ENCODE measurements at regions not wholly inside any gene's neighbourhood (a gene's known extent, or its start where the extent isn't known, plus 50 kb on each side); places are given as distances from the start of the nearest gene placed in this dataset.
A peak's percentile ranks its signal among the peaks of the same experiment; 100 is the strongest.
"Not testable (repeated sequence)": the region's sequence is repeated elsewhere in the genome, so short reads cannot be mapped to it uniquely, and the experiment has no call there.

GRCh38 chr9:108762348-108763055 lies 93.3 kb downstream of the ACTL7B start:
- no peak for DNase-seq

- no peak for DNase-seq
Measured at GRCh38 chr9:108761655-108762347, 94.0 kb downstream of the ACTL7B start.

- no peak for DNase-seq
Measured at GRCh38 chr9:108760841-108761240, 94.9 kb downstream of the ACTL7B start.

- DNase-seq, result no peak
Measured at GRCh38 chr9:108759835-108760234, 96.0 kb downstream of the ACTL7B start.

- DNase-seq, result no peak
Measured at GRCh38 chr9:108759399-108759798, 96.4 kb downstream of the ACTL7B start.

- peak; percentile 5 for DNase-seq
Measured at GRCh38 chr9:108756746-108757490, 98.9 kb downstream of the ACTL7B start.

- DNase-seq, result no peak
Measured at GRCh38 chr9:108755979-108756378, 99.8 kb downstream of the ACTL7B start.

- DNase-seq, result no peak
Measured at GRCh38 chr9:108751369-108751768, 104.4 kb downstream of the ACTL7B start.

GRCh38 chr9:108750661-108751215 lies 105.0 kb downstream of the ACTL7B start:
- no peak for DNase-seq

- no peak for DNase-seq
Measured at GRCh38 chr9:108748776-108749175, 107.0 kb downstream of the ACTL7B start.

GRCh38 chr9:108746864-108747263 lies 108.9 kb downstream of the ACTL7B start:
- no peak for DNase-seq

- DNase-seq, result no peak
Measured at GRCh38 chr9:108746001-108746400, 109.8 kb downstream of the ACTL7B start.

- DNase-seq, result no peak
Measured at GRCh38 chr9:108744641-108745040, 111.1 kb downstream of the ACTL7B start.

GRCh38 chr9:108743901-108744371 lies 111.8 kb downstream of the ACTL7B start:
- DNase-seq, result no peak

GRCh38 chr9:108743416-108743815 lies 112.4 kb downstream of the ACTL7B start:
- DNase-seq, result no peak

- no peak for DNase-seq
Measured at GRCh38 chr9:108742191-108742590, 113.6 kb downstream of the ACTL7B start.

- not testable (repeated sequence) for DNase-seq
Measured at GRCh38 chr9:108731292-108731691, 124.5 kb downstream of the ACTL7B start.

- DNase-seq, result peak; percentile 42
Measured at GRCh38 chr9:108727580-108728111, 128.1 kb downstream of the ACTL7B start.

- DNase-seq, result no peak
Measured at GRCh38 chr9:108724652-108725051, 131.1 kb downstream of the ACTL7B start.

- no peak for DNase-seq
Measured at GRCh38 chr9:108724122-108724521, 131.7 kb downstream of the ACTL7B start.

- DNase-seq, result no peak
Measured at GRCh38 chr9:108722396-108722795, 133.4 kb downstream of the ACTL7B start.

- no peak for DNase-seq
Measured at GRCh38 chr9:108720191-108720642, 135.6 kb downstream of the ACTL7B start.

GRCh38 chr9:108710424-108710823 lies 145.4 kb downstream of the ACTL7B start:
- DNase-seq, result no peak

Data from DMS79 (cell line).